WTC11 (cell line): ENCODE measurements at regions not wholly inside any gene's neighbourhood (a gene's known extent, or its start where the extent isn't known, plus 50 kb on each side); places are given as distances from the start of the nearest gene placed in this dataset.

Experiments
- ATAC-seq: fragments of 200-7000 bp; cut with Tn5 transposase; 2 replicates; pipeline ENCODE4 v1.10.0; 2021; ENCODE audit warnings: mild to moderate bottlenecking, moderate library complexity
- CTCF ChIA-PET: fragments of 300-600 bp; sonication (Branson Sonifier 250); formaldehyde crosslinking; loops from one replicate; lab custom pipeline; 2021; ENCODE audit warnings: antibody characterized with exemption; lab: Charles Lee
- POLR2A ChIA-PET: fragments of 350-600 bp; sonication (Branson Sonifier 250); formaldehyde crosslinking; loops from one replicate; lab custom pipeline; 2021; ENCODE audit warnings: antibody characterized with exemption; lab: Charles Lee
- DNase-seq: peaks from one replicate; pipeline ENCODE4 v3.0.0; 2021; ENCODE audit warnings: low spot score
- H3K27ac Mint-ChIP-seq: 2 replicates; pipeline ENCODE4 v1.8.0; 2021; ENCODE audit warnings: mixed read lengths
- H3K27me3 Mint-ChIP-seq: 2 replicates; pipeline ENCODE4 v1.8.0; 2021; ENCODE audit warnings: low read depth, mild to moderate bottlenecking, moderate library complexity, mixed read lengths
- H3K36me3 Mint-ChIP-seq: 2 replicates; pipeline ENCODE4 v1.8.0; 2021; ENCODE audit warnings: mixed read lengths
- H3K4me1 Mint-ChIP-seq: 2 replicates; pipeline ENCODE4 v1.8.0; 2022; ENCODE audit warnings: mixed read lengths
- H3K4me3 Mint-ChIP-seq: 2 replicates; pipeline ENCODE4 v1.8.0; 2021; ENCODE audit warnings: mild to moderate bottlenecking, moderate library complexity, mixed read lengths
- H3K9me3 Mint-ChIP-seq: 2 replicates; pipeline ENCODE4 v1.8.0; 2021; ENCODE audit warnings: mixed read lengths
- ELF4 ChIP-seq: sonication (generic); formaldehyde crosslinking; IDR thresholded peaks from 2 replicates; pipeline ENCODE4 v1.8.1; 2022; ENCODE audit warnings: low read depth, mild to moderate bottlenecking, moderate library complexity, missing genetic modification reagents
- ETV6 ChIP-seq: sonication (generic); formaldehyde crosslinking; IDR thresholded peaks from 2 replicates; pipeline ENCODE4 v1.8.1; 2022; ENCODE audit warnings: mild to moderate bottlenecking, missing genetic modification reagents
- FOXP1 ChIP-seq: sonication (generic); formaldehyde crosslinking; IDR thresholded peaks from 2 replicates; pipeline ENCODE4 v1.8.0; 2022; ENCODE audit warnings: missing genetic modification reagents, mild to moderate bottlenecking, moderate library complexity, borderline replicate concordance
- MXD4 ChIP-seq: fragments of 250-450 bp; sonication (Bioruptor Pico); IDR thresholded peaks from 2 replicates; pipeline ENCODE4 v1.8.0; 2021; ENCODE audit warnings: mild to moderate bottlenecking, moderate library complexity, borderline replicate concordance
- NFE2L1 ChIP-seq: sonication (generic); formaldehyde crosslinking; IDR thresholded peaks from 2 replicates; pipeline ENCODE4 v1.8.1; 2023; ENCODE audit warnings: missing genetic modification reagents
- SMAD4 ChIP-seq: sonication (generic); formaldehyde crosslinking; IDR thresholded peaks from 2 replicates; pipeline ENCODE4 v1.8.0; 2022; ENCODE audit warnings: mild to moderate bottlenecking, missing genetic modification reagents
- ZNF263 ChIP-seq: sonication (generic); formaldehyde crosslinking; IDR thresholded peaks from 2 replicates; pipeline ENCODE4 v1.8.1; 2022; ENCODE audit warnings: low read depth, mild to moderate bottlenecking, moderate library complexity, missing genetic modification reagents
- TF ChIP-seq, protein P1 (sequence below): sonication (generic); formaldehyde crosslinking; IDR thresholded peaks from 2 replicates; pipeline ENCODE4 v1.8.1; 2023; ENCODE audit warnings: mild to moderate bottlenecking, missing genetic modification reagents, moderate library complexity
- TF ChIP-seq, protein P2 (sequence below): sonication (generic); formaldehyde crosslinking; IDR thresholded peaks from 2 replicates; pipeline ENCODE4 v1.8.0; 2023; ENCODE audit warnings: mild to moderate bottlenecking, missing genetic modification reagents
- TF ChIP-seq, protein P3 (sequence below): sonication (generic); formaldehyde crosslinking; IDR thresholded peaks from 2 replicates; pipeline ENCODE4 v1.8.1; 2022; ENCODE audit warnings: mild to moderate bottlenecking, moderate library complexity, missing genetic modification reagents
- TF ChIP-seq, protein P4 (sequence below): sonication (generic); formaldehyde crosslinking; IDR thresholded peaks from 2 replicates; pipeline ENCODE4 v1.8.1; 2023; ENCODE audit warnings: mild to moderate bottlenecking, missing genetic modification reagents, moderate library complexity
- TF ChIP-seq, protein P5 (sequence below): sonication (generic); formaldehyde crosslinking; IDR thresholded peaks from 2 replicates; pipeline ENCODE4 v1.8.0; 2022; ENCODE audit warnings: missing genetic modification reagents

DNA sequence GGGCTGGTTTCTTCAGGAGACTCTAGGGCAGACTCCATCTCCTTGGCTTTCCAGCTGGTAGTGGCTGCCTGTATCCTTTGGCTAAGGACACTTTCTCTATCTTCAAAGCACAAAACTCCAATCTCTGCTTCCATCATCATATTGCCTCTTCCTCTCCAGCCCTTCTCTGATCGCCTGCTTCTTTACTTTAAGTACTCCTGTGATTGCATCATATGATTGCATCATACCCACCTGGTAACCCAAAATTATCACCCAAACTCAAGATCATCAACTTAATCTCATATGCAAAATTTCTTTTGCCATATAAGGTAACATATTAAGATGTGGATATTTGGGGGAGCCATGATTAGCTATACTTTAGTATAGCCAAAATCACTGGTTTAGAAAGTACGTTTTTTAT is 1092.6 kb upstream of the CDH6 start (continued):
- TF ChIP-seq, protein P1, sequence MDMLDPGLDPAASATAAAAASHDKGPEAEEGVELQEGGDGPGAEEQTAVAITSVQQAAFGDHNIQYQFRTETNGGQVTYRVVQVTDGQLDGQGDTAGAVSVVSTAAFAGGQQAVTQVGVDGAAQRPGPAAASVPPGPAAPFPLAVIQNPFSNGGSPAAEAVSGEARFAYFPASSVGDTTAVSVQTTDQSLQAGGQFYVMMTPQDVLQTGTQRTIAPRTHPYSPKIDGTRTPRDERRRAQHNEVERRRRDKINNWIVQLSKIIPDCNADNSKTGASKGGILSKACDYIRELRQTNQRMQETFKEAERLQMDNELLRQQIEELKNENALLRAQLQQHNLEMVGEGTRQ (CRISPR knock-in tag): no peak
- TF ChIP-seq, all 79 proteins: peak for 0

DNA sequence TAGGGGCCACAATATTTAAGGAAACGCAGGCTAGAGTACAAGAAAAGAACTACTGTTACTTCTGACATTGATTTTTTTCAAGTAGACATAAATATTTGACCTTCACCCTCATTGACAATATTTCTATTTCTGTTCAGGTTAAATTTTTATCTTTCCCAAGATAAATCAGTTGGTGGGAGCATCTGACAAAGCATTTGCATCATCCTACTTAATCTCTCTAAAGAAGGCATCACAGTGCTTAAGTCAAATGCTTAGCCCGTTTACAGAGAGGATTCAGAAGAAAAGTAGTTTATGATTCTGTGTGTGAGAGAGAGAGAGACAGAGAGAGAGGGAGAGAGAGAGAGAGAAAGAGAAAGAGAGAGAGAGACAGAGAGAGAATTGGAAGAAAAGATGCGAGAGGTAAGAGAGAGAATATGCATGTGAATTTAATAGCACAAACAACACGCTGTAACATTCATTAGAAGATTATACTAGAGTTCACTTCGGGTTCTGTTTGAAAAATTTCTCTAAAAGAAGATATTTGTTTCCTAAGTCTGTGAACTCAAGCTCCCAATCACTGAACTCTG is 1093.3 kb upstream of the CDH6 start:
- TF ChIP-seq NFE2L1 (CRISPR knock-in tag): no peak
- TF ChIP-seq, protein P2, sequence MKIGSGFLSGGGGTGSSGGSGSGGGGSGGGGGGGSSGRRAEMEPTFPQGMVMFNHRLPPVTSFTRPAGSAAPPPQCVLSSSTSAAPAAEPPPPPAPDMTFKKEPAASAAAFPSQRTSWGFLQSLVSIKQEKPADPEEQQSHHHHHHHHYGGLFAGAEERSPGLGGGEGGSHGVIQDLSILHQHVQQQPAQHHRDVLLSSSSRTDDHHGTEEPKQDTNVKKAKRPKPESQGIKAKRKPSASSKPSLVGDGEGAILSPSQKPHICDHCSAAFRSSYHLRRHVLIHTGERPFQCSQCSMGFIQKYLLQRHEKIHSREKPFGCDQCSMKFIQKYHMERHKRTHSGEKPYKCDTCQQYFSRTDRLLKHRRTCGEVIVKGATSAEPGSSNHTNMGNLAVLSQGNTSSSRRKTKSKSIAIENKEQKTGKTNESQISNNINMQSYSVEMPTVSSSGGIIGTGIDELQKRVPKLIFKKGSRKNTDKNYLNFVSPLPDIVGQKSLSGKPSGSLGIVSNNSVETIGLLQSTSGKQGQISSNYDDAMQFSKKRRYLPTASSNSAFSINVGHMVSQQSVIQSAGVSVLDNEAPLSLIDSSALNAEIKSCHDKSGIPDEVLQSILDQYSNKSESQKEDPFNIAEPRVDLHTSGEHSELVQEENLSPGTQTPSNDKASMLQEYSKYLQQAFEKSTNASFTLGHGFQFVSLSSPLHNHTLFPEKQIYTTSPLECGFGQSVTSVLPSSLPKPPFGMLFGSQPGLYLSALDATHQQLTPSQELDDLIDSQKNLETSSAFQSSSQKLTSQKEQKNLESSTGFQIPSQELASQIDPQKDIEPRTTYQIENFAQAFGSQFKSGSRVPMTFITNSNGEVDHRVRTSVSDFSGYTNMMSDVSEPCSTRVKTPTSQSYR: no peak
- TF ChIP-seq FOXP1 (CRISPR knock-in tag): no peak
- TF ChIP-seq SMAD4 (CRISPR knock-in tag): no peak
- TF ChIP-seq, protein P3, sequence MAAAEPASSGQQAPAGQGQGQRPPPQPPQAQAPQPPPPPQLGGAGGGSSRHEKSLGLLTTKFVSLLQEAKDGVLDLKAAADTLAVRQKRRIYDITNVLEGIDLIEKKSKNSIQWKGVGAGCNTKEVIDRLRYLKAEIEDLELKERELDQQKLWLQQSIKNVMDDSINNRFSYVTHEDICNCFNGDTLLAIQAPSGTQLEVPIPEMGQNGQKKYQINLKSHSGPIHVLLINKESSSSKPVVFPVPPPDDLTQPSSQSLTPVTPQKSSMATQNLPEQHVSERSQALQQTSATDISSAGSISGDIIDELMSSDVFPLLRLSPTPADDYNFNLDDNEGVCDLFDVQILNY (CRISPR knock-in tag): no peak
- TF ChIP-seq ZNF263: no peak
- no peak for TF ChIP-seq ELF4 (CRISPR knock-in tag)
- TF ChIP-seq, protein P4, sequence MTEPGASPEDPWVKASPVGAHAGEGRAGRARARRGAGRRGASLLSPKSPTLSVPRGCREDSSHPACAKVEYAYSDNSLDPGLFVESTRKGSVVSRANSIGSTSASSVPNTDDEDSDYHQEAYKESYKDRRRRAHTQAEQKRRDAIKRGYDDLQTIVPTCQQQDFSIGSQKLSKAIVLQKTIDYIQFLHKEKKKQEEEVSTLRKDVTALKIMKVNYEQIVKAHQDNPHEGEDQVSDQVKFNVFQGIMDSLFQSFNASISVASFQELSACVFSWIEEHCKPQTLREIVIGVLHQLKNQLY: no peak
- TF ChIP-seq MXD4: no peak
- no peak for ATAC-seq
- Mint-ChIP-seq H3K27ac (peak overlapping the region; percentile 66), H3K36me3 (no peaks in the 10 kb centered on the region), H3K27me3 (no peaks in the 10 kb centered on the region; the same call in 1 of the 2 replicates), H3K4me3 (no peak overlapping the region), H3K9me3 (no peaks in the 10 kb centered on the region), H3K4me1 (peaks cover 34% of the 10 kb centered on the region)
- ChIA-PET POLR2A (no interaction called here), CTCF (no interaction called here)
- DNase-seq: no peak

DNA sequence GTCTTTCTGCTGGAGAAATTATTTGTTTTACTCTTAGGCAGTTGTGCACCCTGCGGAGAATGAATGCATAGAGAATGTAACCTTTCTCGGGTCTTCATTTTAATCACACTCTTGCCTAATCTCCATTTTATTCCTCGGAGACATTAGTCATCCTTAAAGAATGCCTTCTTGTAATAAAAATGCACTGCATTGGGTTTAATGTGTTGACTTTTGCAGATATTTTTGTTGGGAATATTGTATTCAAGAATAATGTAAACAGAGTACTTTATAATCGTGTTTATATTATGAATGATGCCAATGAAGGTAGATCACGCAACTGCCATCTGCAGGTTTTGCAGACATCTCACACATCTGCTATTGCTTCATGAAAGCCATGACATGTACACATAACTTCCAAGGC is 1093.9 kb upstream of the CDH6 start:
- H3K4me1 Mint-ChIP-seq: peaks cover 34% of the 10 kb centered on the region
- POLR2A ChIA-PET: no interaction called here
- ATAC-seq: peak; percentile 41; the same call in 1 of the 2 replicates
- H3K36me3 Mint-ChIP-seq: no peaks in the 10 kb centered on the region
- no peak for TF ChIP-seq ETV6 (CRISPR knock-in tag)
- TF ChIP-seq, protein P5, sequence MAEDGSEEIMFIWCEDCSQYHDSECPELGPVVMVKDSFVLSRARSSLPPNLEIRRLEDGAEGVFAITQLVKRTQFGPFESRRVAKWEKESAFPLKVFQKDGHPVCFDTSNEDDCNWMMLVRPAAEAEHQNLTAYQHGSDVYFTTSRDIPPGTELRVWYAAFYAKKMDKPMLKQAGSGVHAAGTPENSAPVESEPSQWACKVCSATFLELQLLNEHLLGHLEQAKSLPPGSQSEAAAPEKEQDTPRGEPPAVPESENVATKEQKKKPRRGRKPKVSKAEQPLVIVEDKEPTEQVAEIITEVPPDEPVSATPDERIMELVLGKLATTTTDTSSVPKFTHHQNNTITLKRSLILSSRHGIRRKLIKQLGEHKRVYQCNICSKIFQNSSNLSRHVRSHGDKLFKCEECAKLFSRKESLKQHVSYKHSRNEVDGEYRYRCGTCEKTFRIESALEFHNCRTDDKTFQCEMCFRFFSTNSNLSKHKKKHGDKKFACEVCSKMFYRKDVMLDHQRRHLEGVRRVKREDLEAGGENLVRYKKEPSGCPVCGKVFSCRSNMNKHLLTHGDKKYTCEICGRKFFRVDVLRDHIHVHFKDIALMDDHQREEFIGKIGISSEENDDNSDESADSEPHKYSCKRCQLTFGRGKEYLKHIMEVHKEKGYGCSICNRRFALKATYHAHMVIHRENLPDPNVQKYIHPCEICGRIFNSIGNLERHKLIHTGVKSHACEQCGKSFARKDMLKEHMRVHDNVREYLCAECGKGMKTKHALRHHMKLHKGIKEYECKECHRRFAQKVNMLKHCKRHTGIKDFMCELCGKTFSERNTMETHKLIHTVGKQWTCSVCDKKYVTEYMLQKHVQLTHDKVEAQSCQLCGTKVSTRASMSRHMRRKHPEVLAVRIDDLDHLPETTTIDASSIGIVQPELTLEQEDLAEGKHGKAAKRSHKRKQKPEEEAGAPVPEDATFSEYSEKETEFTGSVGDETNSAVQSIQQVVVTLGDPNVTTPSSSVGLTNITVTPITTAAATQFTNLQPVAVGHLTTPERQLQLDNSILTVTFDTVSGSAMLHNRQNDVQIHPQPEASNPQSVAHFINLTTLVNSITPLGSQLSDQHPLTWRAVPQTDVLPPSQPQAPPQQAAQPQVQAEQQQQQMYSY: no peak
- TF ChIP-seq, protein P3 (CRISPR knock-in tag): no peak
- TF ChIP-seq, all 79 proteins: peak for 0
- H3K9me3 Mint-ChIP-seq: no peaks in the 10 kb centered on the region
- CTCF ChIA-PET: no interaction called here
- H3K27me3 Mint-ChIP-seq: no peaks in the 10 kb centered on the region; the same call in 1 of the 2 replicates
- no peak overlapping the region for H3K4me3 Mint-ChIP-seq
- DNase-seq: no peak
- H3K27ac Mint-ChIP-seq: no peak overlapping the region
